ENCODE measurements at regions not wholly inside any gene's neighbourhood (a gene's known extent, or its start where the extent isn't known, plus 50 kb on each side); places are given as distances from the start of the nearest gene placed in this dataset.

GRCh38 chr9:24620741-24621140 is 75.0 kb upstream of the IZUMO3 start:
- intact Hi-C loops (cut with micrococcal nuclease): no loop called here
- H3K9me3 Mint-ChIP-seq: peaks cover 6% of the 10 kb centered on the region
- no peak for TF ChIP-seq CTCF (IDR thresholded peaks at IDR 0.05)
- CTCF ChIA-PET: no interaction called here
- H3K4me1 Mint-ChIP-seq (ENCODE audit: low read depth): no peaks in the 10 kb centered on the region
- POLR2A ChIA-PET: no interaction called here
- no peak for DNase-seq
- no peak overlapping the region for H3K27ac Mint-ChIP-seq
- no peak for ATAC-seq
- no peaks in the 10 kb centered on the region for H3K36me3 Mint-ChIP-seq (ENCODE audit: low read depth)
- H3K4me3 Mint-ChIP-seq: no peak overlapping the region
- no peaks in the 10 kb centered on the region for H3K27me3 Mint-ChIP-seq

- H3K27ac Mint-ChIP-seq: no peak overlapping the region
- no peak overlapping the region for H3K4me3 Mint-ChIP-seq
- POLR2A ChIA-PET: no interaction called here
- H3K4me1 Mint-ChIP-seq (ENCODE audit: low read depth): no peaks in the 10 kb centered on the region
- H3K9me3 Mint-ChIP-seq: peaks cover 8% of the 10 kb centered on the region
- H3K27me3 Mint-ChIP-seq: no peaks in the 10 kb centered on the region
- intact Hi-C loops (cut with micrococcal nuclease): no loop called here
- DNase-seq (no peak), ATAC-seq (no peak)
- CTCF ChIA-PET: no interaction called here
- no peaks in the 10 kb centered on the region for H3K36me3 Mint-ChIP-seq (ENCODE audit: low read depth)
- TF ChIP-seq CTCF (IDR thresholded peaks at IDR 0.05): no peak
Observed at GRCh38 chr9:24616863-24617262, 71.2 kb upstream of the IZUMO3 start.

GRCh38 chr9:24614070-24614469 is 68.4 kb upstream of the IZUMO3 start:
- DNase-seq: no peak
- POLR2A ChIA-PET: no interaction called here
- CTCF ChIA-PET: no interaction called here
- Mint-ChIP-seq H3K9me3 (peaks cover 5% of the 10 kb centered on the region), H3K4me3 (no peak overlapping the region), H3K27ac (no peak overlapping the region), H3K27me3 (no peaks in the 10 kb centered on the region), H3K36me3 (ENCODE audit: low read depth) (no peaks in the 10 kb centered on the region), H3K4me1 (ENCODE audit: low read depth) (no peaks in the 10 kb centered on the region)
- no peak for ATAC-seq
- no peak for TF ChIP-seq CTCF (IDR thresholded peaks at IDR 0.05)
- intact Hi-C loops (cut with micrococcal nuclease): no loop called here

GRCh38 chr9:24608599-24608998 is 62.9 kb upstream of the IZUMO3 start:
- Mint-ChIP-seq H3K4me3 (no peak overlapping the region), H3K36me3 (ENCODE audit: low read depth) (no peaks in the 10 kb centered on the region), H3K27ac (no peak overlapping the region), H3K27me3 (no peaks in the 10 kb centered on the region), H3K4me1 (ENCODE audit: low read depth) (no peaks in the 10 kb centered on the region), H3K9me3 (peaks cover 8% of the 10 kb centered on the region)
- intact Hi-C loops (cut with micrococcal nuclease): no loop called here
- POLR2A ChIA-PET: no interaction called here
- TF ChIP-seq CTCF (IDR thresholded peaks at IDR 0.05): no peak
- DNase-seq (no peak), ATAC-seq (no peak)
- CTCF ChIA-PET: no interaction called here

- H3K4me3 Mint-ChIP-seq: no peak overlapping the region
- DNase-seq: no peak
- no peaks in the 10 kb centered on the region for H3K4me1 Mint-ChIP-seq (ENCODE audit: low read depth)
- peaks cover 26% of the 10 kb centered on the region for H3K9me3 Mint-ChIP-seq
- no peak overlapping the region for H3K27ac Mint-ChIP-seq
- POLR2A ChIA-PET: no interaction called here
- no peak for TF ChIP-seq CTCF (IDR thresholded peaks at IDR 0.05)
- no peaks in the 10 kb centered on the region for H3K27me3 Mint-ChIP-seq
- intact Hi-C loops (cut with micrococcal nuclease): no loop called here
- no peak for ATAC-seq
- CTCF ChIA-PET: no interaction called here
- no peaks in the 10 kb centered on the region for H3K36me3 Mint-ChIP-seq (ENCODE audit: low read depth)
Observed at GRCh38 chr9:24602693-24603352, 57.1 kb upstream of the IZUMO3 start.

All from activated CD8-positive, alpha-beta T cell treated with anti-CD3 and anti-CD28 coated beads for 36 hours (primary cell).